ENCODE measurements at regions not wholly inside any gene's neighbourhood (a gene's known extent, or its start where the extent isn't known, plus 50 kb on each side); places are given as distances from the start of the nearest gene placed in this dataset.
"Not testable (repeated sequence)": the region's sequence is repeated elsewhere in the genome, so short reads cannot be mapped to it uniquely, and the experiment has no call there.

GRCh38 chr21:13876999-13877398, 267.4 kb downstream of the POTED start:
- not testable (repeated sequence) for TF ChIP-seq CTCF (IDR thresholded peaks at IDR 0.05 in 8 of 11, conservative IDR thresholded peaks at IDR 0.05 in 3 of 11); POLR2AphosphoS5 (IDR thresholded peaks at IDR 0.05)
